Activated CD8-positive, alpha-beta T cell treated with anti-CD3 and anti-CD28 coated beads for 36 hours (primary cell): ENCODE measurements at regions not wholly inside any gene's neighbourhood (a gene's known extent, or its start where the extent isn't known, plus 50 kb on each side); places are given as distances from the start of the nearest gene placed in this dataset.

Source experiments
- ATAC-seq: fragments of 200-7000 bp; cut with Tn5 transposase; one replicate; pipeline ENCODE4 v1.10.0; 2021; ENCODE audit warnings: mild to moderate bottlenecking, moderate library complexity
- CTCF ChIA-PET: fragments of 350-600 bp; sonication (Branson Sonifier 250); formaldehyde crosslinking; loops from one replicate; lab custom pipeline; 2021; ENCODE audit warnings: antibody characterized with exemption; lab: Charles Lee
- POLR2A ChIA-PET: fragments of 350-600 bp; sonication (Branson Sonifier 250); formaldehyde crosslinking; loops from one replicate; lab custom pipeline; 2021; ENCODE audit warnings: antibody characterized with exemption; lab: Charles Lee
- DNase-seq: peaks from one replicate; pipeline ENCODE4 v3.0.0-alpha.2; 2020
- H3K27ac Mint-ChIP-seq: one replicate; pipeline ENCODE4 v1.8.0; 2021; ENCODE audit warnings: mild to moderate bottlenecking, mixed read lengths
- H3K27me3 Mint-ChIP-seq: one replicate; pipeline ENCODE4 v1.8.0; 2021; ENCODE audit warnings: mixed read lengths
- H3K36me3 Mint-ChIP-seq: one replicate; pipeline ENCODE4 v1.8.0; 2021; ENCODE audit warnings: low read depth, mixed read lengths
- H3K4me1 Mint-ChIP-seq: one replicate; pipeline ENCODE4 v1.8.0; 2021; ENCODE audit warnings: low read depth, mixed read lengths
- H3K4me3 Mint-ChIP-seq: one replicate; pipeline ENCODE4 v1.8.0; 2021; ENCODE audit warnings: mild to moderate bottlenecking, moderate library complexity, mixed read lengths
- H3K9me3 Mint-ChIP-seq: one replicate; pipeline ENCODE4 v1.8.0; 2021; ENCODE audit warnings: mixed read lengths
- CTCF ChIP-seq: fragments of 200-600 bp; IDR thresholded peaks from one replicate; pipeline ENCODE4 v1.8.0; 2022; ENCODE audit warnings: antibody characterized with exemption, mild to moderate bottlenecking
- intact Hi-C: fragments of 100-400 bp; cut with micrococcal nuclease; formaldehyde crosslinking; loops from one replicate; pipeline ENCODE4 v1.10.0; 2022

- Mint-ChIP-seq H3K36me3 (no peaks in the 10 kb centered on the region), H3K4me3 (no peak overlapping the region), H3K27me3 (no peaks in the 10 kb centered on the region), H3K9me3 (no peaks in the 10 kb centered on the region), H3K27ac (no peak overlapping the region), H3K4me1 (no peaks in the 10 kb centered on the region)
- intact Hi-C loops, result no loop called here
- DNase-seq (no peak), ATAC-seq (no peak)
- TF ChIP-seq CTCF, result no peak
- ChIA-PET CTCF (no interaction called here), POLR2A (no interaction called here)
These were observed 151.0 kb downstream of the PJA2 start for GRCh38 chr5:109258755-109259154.

- Mint-ChIP-seq H3K27ac (no peak overlapping the region), H3K4me3 (no peak overlapping the region), H3K27me3 (no peaks in the 10 kb centered on the region), H3K4me1 (no peaks in the 10 kb centered on the region), H3K9me3 (no peaks in the 10 kb centered on the region), H3K36me3 (no peaks in the 10 kb centered on the region)
- intact Hi-C loops, result no loop called here
- no peak for TF ChIP-seq CTCF
- CTCF ChIA-PET, result no interaction called here
- ATAC-seq (no peak), DNase-seq (no peak)
- POLR2A ChIA-PET, result no interaction called here
These were observed 153.3 kb downstream of the PJA2 start for GRCh38 chr5:109256486-109256885.

GRCh38 chr5:109254511-109254910, 155.3 kb downstream of the PJA2 start:
- no peak overlapping the region for H3K27ac Mint-ChIP-seq
- no peak overlapping the region for H3K4me3 Mint-ChIP-seq
- no peak for ATAC-seq
- no peaks in the 10 kb centered on the region for H3K4me1 Mint-ChIP-seq
- intact Hi-C loops, result no loop called here
- DNase-seq, result no peak
- H3K36me3 Mint-ChIP-seq, result no peaks in the 10 kb centered on the region
- no peak for TF ChIP-seq CTCF
- ChIA-PET CTCF (interaction anchor here (0.7 kb wide), 1 partner anchor 11 kb away, joined by 3 read pairs; no protein-coding TSS in a partner anchor), POLR2A (no interaction called here)
- no peaks in the 10 kb centered on the region for H3K9me3 Mint-ChIP-seq
- H3K27me3 Mint-ChIP-seq, result no peaks in the 10 kb centered on the region

GRCh38 chr5:109253262-109253661, 156.5 kb downstream of the PJA2 start:
- ChIA-PET POLR2A (no interaction called here), CTCF (no interaction called here)
- no peak for TF ChIP-seq CTCF
- H3K4me1 Mint-ChIP-seq, result no peaks in the 10 kb centered on the region
- H3K9me3 Mint-ChIP-seq, result no peaks in the 10 kb centered on the region
- ATAC-seq (no peak), DNase-seq (no peak)
- no peak overlapping the region for H3K27ac Mint-ChIP-seq
- no peaks in the 10 kb centered on the region for H3K36me3 Mint-ChIP-seq
- no peaks in the 10 kb centered on the region for H3K27me3 Mint-ChIP-seq
- intact Hi-C loops, result no loop called here
- H3K4me3 Mint-ChIP-seq, result no peak overlapping the region

GRCh38 chr5:109252731-109253130, 157.0 kb downstream of the PJA2 start:
- ChIA-PET CTCF (no interaction called here), POLR2A (no interaction called here)
- DNase-seq, result no peak
- TF ChIP-seq CTCF, result no peak
- Mint-ChIP-seq H3K9me3 (no peaks in the 10 kb centered on the region), H3K4me1 (no peaks in the 10 kb centered on the region), H3K4me3 (no peak overlapping the region), H3K27me3 (no peaks in the 10 kb centered on the region), H3K36me3 (no peaks in the 10 kb centered on the region), H3K27ac (no peak overlapping the region)
- no peak for ATAC-seq
- intact Hi-C loops, result no loop called here
